Bronchial epithelial cell (primary cell): ENCODE measurements at regions not wholly inside any gene's neighbourhood (a gene's known extent, or its start where the extent isn't known, plus 50 kb on each side); places are given as distances from the start of the nearest gene placed in this dataset.
"Not testable (repeated sequence)": the region's sequence is repeated elsewhere in the genome, so short reads cannot be mapped to it uniquely, and the experiment has no call there.

ENCODE experiments used
- DNase-seq: peaks from one replicate; pipeline ENCODE4 v3.0.0-alpha.2; 2010; ENCODE audit warnings: low read depth
- FAIRE-seq: peaks from 2 replicates; lab custom pipeline; 2011; peaks lifted over from hg19 to GRCh38; lab: Jason Lieb, UNC
- H3K27me3 ChIP-seq: 2 replicates; pipeline ENCODE4 v1.5.1; 2011; ENCODE audit warnings: low read length; ENCODE audit not compliant: control insufficient read depth, insufficient read depth
- H3K36me3 ChIP-seq: 2 replicates; pipeline ENCODE4 v1.5.1; 2011; ENCODE audit warnings: low read length; ENCODE audit not compliant: control insufficient read depth, insufficient read depth
- H3K4me3 ChIP-seq: 2 replicates; pipeline ENCODE4 v1.5.1; 2011; ENCODE audit warnings: mild to moderate bottlenecking, low read depth, low read length, control low read depth
- CTCF ChIP-seq: IDR thresholded peaks from 2 replicates; pipeline ENCODE4 v1.5.1; 2011; ENCODE audit warnings: mild to moderate bottlenecking, moderate library complexity, low read length, control low read depth, inconsistent platforms; ENCODE audit not compliant: insufficient read depth, severe bottlenecking

GRCh38 chr11:95414217-95414616 is 183.2 kb upstream of the SESN3 start:
- no peak for FAIRE-seq

GRCh38 chr11:95413761-95414160 is 182.8 kb upstream of the SESN3 start:
- no peak for TF ChIP-seq CTCF
- FAIRE-seq: peak; percentile 73
- H3K4me3 ChIP-seq: no peak overlapping the region
- no peak for DNase-seq
- no peaks in the 10 kb centered on the region for H3K36me3 ChIP-seq
- H3K27me3 ChIP-seq: no peaks in the 10 kb centered on the region

More at GRCh38 chr11:95414217-95414616, 183.2 kb upstream of the SESN3 start:
- H3K27me3 ChIP-seq: no peaks in the 10 kb centered on the region
- no peak overlapping the region for H3K4me3 ChIP-seq
- DNase-seq: no peak
- H3K36me3 ChIP-seq: no peaks in the 10 kb centered on the region
- TF ChIP-seq CTCF: no peak

GRCh38 chr11:95413021-95413420 is 182.0 kb upstream of the SESN3 start:
- FAIRE-seq (no peak), DNase-seq (no peak)
- Histone ChIP-seq H3K27me3 (no peaks in the 10 kb centered on the region), H3K4me3 (no peak overlapping the region), H3K36me3 (no peaks in the 10 kb centered on the region)
- TF ChIP-seq CTCF: no peak

GRCh38 chr11:95412074-95412473 is 181.1 kb upstream of the SESN3 start:
- DNase-seq (peak; percentile 90), FAIRE-seq (no peak)

GRCh38 chr11:95410707-95411106 is 179.7 kb upstream of the SESN3 start:
- not testable (repeated sequence) for H3K4me3 ChIP-seq, H3K27me3 ChIP-seq, H3K36me3 ChIP-seq, FAIRE-seq
- DNase-seq: peak; percentile 48

More at GRCh38 chr11:95412074-95412473, 181.1 kb upstream of the SESN3 start:
- Histone ChIP-seq H3K36me3 (no peaks in the 10 kb centered on the region), H3K4me3 (no peak overlapping the region), H3K27me3 (no peaks in the 10 kb centered on the region)
- no peak for TF ChIP-seq CTCF

- DNase-seq: peak; percentile 21
- Histone ChIP-seq H3K27me3 (no peaks in the 10 kb centered on the region), H3K4me3 (no peak overlapping the region), H3K36me3 (no peaks in the 10 kb centered on the region)
- FAIRE-seq: no peak
- TF ChIP-seq CTCF: no peak
Observed at GRCh38 chr11:95406271-95406670, 175.3 kb upstream of the SESN3 start.
